Activated naive CD4-positive, alpha-beta T cell treated with anti-CD3 and anti-CD28 coated beads, Interleukin-2, amount 50 U/mL, for 24 hours (primary cell): ENCODE measurements at regions not wholly inside any gene's neighbourhood (a gene's known extent, or its start where the extent isn't known, plus 50 kb on each side); places are given as distances from the start of the nearest gene placed in this dataset.

Experiments
- H3K27ac Mint-ChIP-seq: one replicate; pipeline ENCODE4 v1.8.0; 2021; ENCODE audit warnings: mild to moderate bottlenecking, mixed read lengths
- H3K27me3 Mint-ChIP-seq: one replicate; pipeline ENCODE4 v1.8.0; 2021; ENCODE audit warnings: mixed read lengths
- H3K36me3 Mint-ChIP-seq: one replicate; pipeline ENCODE4 v1.8.0; 2021; ENCODE audit warnings: mixed read lengths
- H3K4me1 Mint-ChIP-seq: one replicate; pipeline ENCODE4 v1.8.0; 2021; ENCODE audit warnings: mixed read lengths
- H3K4me3 Mint-ChIP-seq: one replicate; pipeline ENCODE4 v1.8.0; 2021; ENCODE audit warnings: mild to moderate bottlenecking, mixed read lengths
- H3K9me3 Mint-ChIP-seq: one replicate; pipeline ENCODE4 v1.8.0; 2021; ENCODE audit warnings: mixed read lengths

GRCh38 chr7:22662556-22663356 is 64.2 kb upstream of the IL6 start:
- Mint-ChIP-seq H3K4me3 (peak overlapping the region; percentile 60), H3K27me3 (no peaks in the 10 kb centered on the region), H3K36me3 (no peaks in the 10 kb centered on the region), H3K4me1 (peaks cover 39% of the 10 kb centered on the region), H3K27ac (peak overlapping the region; percentile 91), H3K9me3 (no peaks in the 10 kb centered on the region)

- Mint-ChIP-seq H3K36me3 (no peaks in the 10 kb centered on the region), H3K4me1 (peaks cover 46% of the 10 kb centered on the region), H3K27ac (peak overlapping the region; percentile 91), H3K9me3 (no peaks in the 10 kb centered on the region), H3K4me3 (peak overlapping the region; percentile 60), H3K27me3 (no peaks in the 10 kb centered on the region)
Measured at GRCh38 chr7:22662036-22662435, 65.0 kb upstream of the IL6 start.

GRCh38 chr7:22660732-22661131 is 66.3 kb upstream of the IL6 start:
- no peaks in the 10 kb centered on the region for H3K27me3 Mint-ChIP-seq
- no peak overlapping the region for H3K4me3 Mint-ChIP-seq
- H3K27ac Mint-ChIP-seq, result no peak overlapping the region
- peaks cover 39% of the 10 kb centered on the region for H3K4me1 Mint-ChIP-seq
- no peaks in the 10 kb centered on the region for H3K36me3 Mint-ChIP-seq
- no peaks in the 10 kb centered on the region for H3K9me3 Mint-ChIP-seq

- no peaks in the 10 kb centered on the region for H3K27me3 Mint-ChIP-seq
- no peak overlapping the region for H3K27ac Mint-ChIP-seq
- H3K9me3 Mint-ChIP-seq, result no peaks in the 10 kb centered on the region
- H3K36me3 Mint-ChIP-seq, result no peaks in the 10 kb centered on the region
- H3K4me1 Mint-ChIP-seq, result peaks cover 38% of the 10 kb centered on the region
- no peak overlapping the region for H3K4me3 Mint-ChIP-seq
Measured at GRCh38 chr7:22660293-22660692, 66.7 kb upstream of the IL6 start.

GRCh38 chr7:22659741-22660140 is 67.3 kb upstream of the IL6 start:
- Mint-ChIP-seq H3K36me3 (no peaks in the 10 kb centered on the region), H3K4me3 (no peak overlapping the region), H3K9me3 (no peaks in the 10 kb centered on the region), H3K4me1 (peaks cover 38% of the 10 kb centered on the region), H3K27ac (no peak overlapping the region), H3K27me3 (no peaks in the 10 kb centered on the region)

- Mint-ChIP-seq H3K27ac (no peak overlapping the region), H3K36me3 (no peaks in the 10 kb centered on the region), H3K9me3 (no peaks in the 10 kb centered on the region)
Measured at GRCh38 chr7:22658031-22658430, 69.0 kb upstream of the IL6 start.

GRCh38 chr7:22657479-22657878 is 69.5 kb upstream of the IL6 start:
- Mint-ChIP-seq H3K4me1 (peaks cover 29% of the 10 kb centered on the region), H3K36me3 (no peaks in the 10 kb centered on the region), H3K27ac (no peak overlapping the region), H3K9me3 (no peaks in the 10 kb centered on the region), H3K27me3 (no peaks in the 10 kb centered on the region), H3K4me3 (no peak overlapping the region)

More at GRCh38 chr7:22658031-22658430, 69.0 kb upstream of the IL6 start:
- Mint-ChIP-seq H3K27me3 (no peaks in the 10 kb centered on the region), H3K4me3 (no peak overlapping the region), H3K4me1 (peaks cover 34% of the 10 kb centered on the region)

- Mint-ChIP-seq H3K4me1 (peaks cover 20% of the 10 kb centered on the region), H3K4me3 (no peak overlapping the region), H3K27ac (no peak overlapping the region), H3K9me3 (no peaks in the 10 kb centered on the region), H3K27me3 (no peaks in the 10 kb centered on the region), H3K36me3 (no peaks in the 10 kb centered on the region)
Measured at GRCh38 chr7:22655781-22656180, 71.2 kb upstream of the IL6 start.

GRCh38 chr7:22654831-22655230 is 72.2 kb upstream of the IL6 start:
- Mint-ChIP-seq H3K27ac (no peak overlapping the region), H3K9me3 (no peaks in the 10 kb centered on the region), H3K4me3 (no peak overlapping the region), H3K4me1 (peaks cover 20% of the 10 kb centered on the region), H3K36me3 (no peaks in the 10 kb centered on the region), H3K27me3 (no peaks in the 10 kb centered on the region)

GRCh38 chr7:22653951-22654350 is 73.0 kb upstream of the IL6 start:
- Mint-ChIP-seq H3K4me1 (peaks cover 20% of the 10 kb centered on the region), H3K27ac (no peak overlapping the region), H3K9me3 (no peaks in the 10 kb centered on the region), H3K4me3 (no peak overlapping the region), H3K27me3 (no peaks in the 10 kb centered on the region), H3K36me3 (no peaks in the 10 kb centered on the region)

GRCh38 chr7:22651534-22652243 is 75.3 kb upstream of the IL6 start:
- H3K9me3 Mint-ChIP-seq, result peaks cover 9% of the 10 kb centered on the region
- peaks cover 2% of the 10 kb centered on the region for H3K36me3 Mint-ChIP-seq
- H3K27me3 Mint-ChIP-seq, result no peaks in the 10 kb centered on the region
- H3K4me3 Mint-ChIP-seq, result no peak overlapping the region
- H3K27ac Mint-ChIP-seq, result no peak overlapping the region
- peaks cover 5% of the 10 kb centered on the region for H3K4me1 Mint-ChIP-seq

- Mint-ChIP-seq H3K4me3 (no peak overlapping the region), H3K36me3 (peaks cover 2% of the 10 kb centered on the region), H3K27ac (no peak overlapping the region), H3K4me1 (peaks cover 5% of the 10 kb centered on the region), H3K9me3 (peaks cover 9% of the 10 kb centered on the region), H3K27me3 (no peaks in the 10 kb centered on the region)
Measured at GRCh38 chr7:22651036-22651435, 76.0 kb upstream of the IL6 start.

- Mint-ChIP-seq H3K27ac (no peak overlapping the region), H3K27me3 (no peaks in the 10 kb centered on the region), H3K4me1 (peaks cover 5% of the 10 kb centered on the region), H3K36me3 (peaks cover 5% of the 10 kb centered on the region), H3K4me3 (no peak overlapping the region), H3K9me3 (peaks cover 15% of the 10 kb centered on the region)
Measured at GRCh38 chr7:22649686-22650085, 77.3 kb upstream of the IL6 start.

- H3K36me3 Mint-ChIP-seq, result peaks cover 6% of the 10 kb centered on the region
- H3K27ac Mint-ChIP-seq, result no peak overlapping the region
- no peak overlapping the region for H3K4me3 Mint-ChIP-seq
- peaks cover 31% of the 10 kb centered on the region for H3K9me3 Mint-ChIP-seq
- no peaks in the 10 kb centered on the region for H3K4me1 Mint-ChIP-seq
- no peaks in the 10 kb centered on the region for H3K27me3 Mint-ChIP-seq
Measured at GRCh38 chr7:22647451-22648257, 79.3 kb upstream of the IL6 start.

- Mint-ChIP-seq H3K27ac (no peak overlapping the region), H3K27me3 (no peaks in the 10 kb centered on the region), H3K4me1 (peaks cover 9% of the 10 kb centered on the region), H3K9me3 (peaks cover 45% of the 10 kb centered on the region), H3K36me3 (peaks cover 15% of the 10 kb centered on the region), H3K4me3 (no peak overlapping the region)
Measured at GRCh38 chr7:22645418-22646181, 81.4 kb upstream of the IL6 start.
